ENCODE measurements at regions not wholly inside any gene's neighbourhood (a gene's known extent, or its start where the extent isn't known, plus 50 kb on each side); places are given as distances from the start of the nearest gene placed in this dataset.

DNA sequence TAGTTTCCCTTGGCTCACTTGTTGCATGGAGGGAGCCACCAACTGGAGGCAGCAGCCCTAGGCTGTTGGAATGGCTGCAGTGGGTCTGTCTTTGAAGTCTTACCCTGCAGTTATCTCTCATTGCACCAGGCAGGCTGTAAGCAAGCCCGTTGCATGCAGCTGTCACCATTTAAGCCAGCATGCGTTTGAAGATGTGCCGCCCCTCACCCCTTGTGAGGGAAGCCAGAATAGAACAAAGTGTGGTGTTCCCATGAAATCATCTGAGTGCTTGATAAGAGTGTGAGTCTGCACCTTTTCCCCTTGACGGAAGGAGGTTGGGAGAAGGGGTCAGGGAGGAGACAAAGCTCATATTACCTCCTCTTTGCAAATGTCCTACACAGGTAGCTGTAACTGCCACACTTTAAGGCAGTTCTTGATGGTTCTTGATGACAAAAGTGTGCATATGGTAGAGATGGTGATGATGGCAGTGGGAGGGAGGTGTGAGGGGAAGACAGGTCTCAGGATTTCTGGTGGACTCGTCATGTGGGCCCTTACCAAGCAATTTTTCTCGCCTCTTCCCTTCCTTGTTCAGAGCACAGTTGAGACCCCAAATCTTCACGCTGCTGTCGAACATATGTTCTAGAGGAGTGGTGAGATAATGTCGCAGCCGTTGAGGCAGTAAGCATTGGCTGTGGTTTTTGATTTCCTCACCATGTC lies 191.4 kb upstream of the LEF1 start:
- DNase-seq = no peak

DNA sequence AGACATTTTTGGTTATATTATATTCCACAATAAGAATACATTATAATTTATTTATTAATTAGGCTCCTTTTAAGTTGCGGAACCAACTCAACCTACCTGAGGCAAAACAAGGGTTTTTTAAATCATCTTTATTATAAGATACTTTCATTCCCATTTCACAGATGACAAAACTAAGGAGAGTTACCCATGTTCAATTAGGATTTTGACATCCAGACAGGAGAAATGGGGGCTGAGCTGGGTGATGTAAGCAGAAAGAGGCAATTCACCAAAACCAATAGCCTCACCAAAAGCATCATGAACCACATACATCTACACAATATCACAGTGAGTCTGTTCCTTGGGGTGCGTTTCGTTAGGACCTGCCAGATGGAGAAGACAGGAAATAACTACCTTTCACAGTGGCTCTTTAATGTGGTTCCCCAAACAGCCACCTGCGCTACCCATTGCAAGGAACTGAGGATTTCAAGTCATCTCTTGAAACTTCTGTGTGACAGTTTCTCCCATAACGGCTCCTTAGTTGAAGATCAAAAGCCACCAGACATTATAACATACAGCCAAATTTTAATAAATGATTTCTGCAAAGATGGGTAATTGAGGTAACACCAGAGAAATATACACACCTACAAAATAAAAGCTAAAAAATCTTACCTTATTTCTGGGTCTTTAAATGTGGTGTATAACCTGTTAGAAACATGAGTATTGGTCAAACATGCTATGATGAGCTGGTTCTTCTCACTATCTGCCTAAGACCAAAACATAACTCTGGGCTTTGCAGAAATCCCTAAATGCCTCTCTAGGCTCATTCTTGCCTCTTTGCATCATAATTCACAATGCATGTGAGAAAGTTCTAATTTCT lies 190.6 kb upstream of the LEF1 start:
- peak in 1 of 2 experiments; percentile 28 for DNase-seq

DNA sequence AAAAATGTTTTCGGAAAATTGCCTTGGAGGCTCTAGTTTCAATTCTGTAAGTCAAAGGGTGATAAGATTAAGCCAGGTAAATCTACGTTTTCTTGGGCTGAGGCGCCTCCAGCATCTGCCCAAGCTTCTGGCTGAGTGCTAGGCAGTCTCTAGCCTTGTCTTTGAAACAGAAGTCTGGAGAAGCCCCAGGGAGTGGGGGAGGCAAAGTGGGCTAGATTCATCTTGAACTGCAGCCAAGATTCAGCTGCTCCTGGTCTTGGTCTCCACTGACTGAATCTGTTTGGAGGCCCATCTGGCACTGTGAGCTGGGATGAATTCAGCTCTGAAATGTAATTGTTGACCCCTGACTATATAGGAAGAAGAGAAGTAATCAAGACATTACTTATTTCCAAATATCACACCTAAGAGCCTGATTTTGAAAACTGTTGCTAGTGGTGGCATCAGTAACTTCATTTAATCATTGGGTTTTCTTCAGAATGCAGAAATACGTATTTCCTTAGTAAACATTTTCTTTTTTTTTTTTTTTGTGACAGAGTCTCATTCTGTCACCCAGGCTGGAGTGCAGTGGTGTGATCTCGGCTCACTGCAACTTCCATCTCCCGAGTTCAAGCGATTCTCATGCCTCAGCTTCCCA lies 187.3 kb upstream of the LEF1 start:
- DNase-seq = no peak

DNA sequence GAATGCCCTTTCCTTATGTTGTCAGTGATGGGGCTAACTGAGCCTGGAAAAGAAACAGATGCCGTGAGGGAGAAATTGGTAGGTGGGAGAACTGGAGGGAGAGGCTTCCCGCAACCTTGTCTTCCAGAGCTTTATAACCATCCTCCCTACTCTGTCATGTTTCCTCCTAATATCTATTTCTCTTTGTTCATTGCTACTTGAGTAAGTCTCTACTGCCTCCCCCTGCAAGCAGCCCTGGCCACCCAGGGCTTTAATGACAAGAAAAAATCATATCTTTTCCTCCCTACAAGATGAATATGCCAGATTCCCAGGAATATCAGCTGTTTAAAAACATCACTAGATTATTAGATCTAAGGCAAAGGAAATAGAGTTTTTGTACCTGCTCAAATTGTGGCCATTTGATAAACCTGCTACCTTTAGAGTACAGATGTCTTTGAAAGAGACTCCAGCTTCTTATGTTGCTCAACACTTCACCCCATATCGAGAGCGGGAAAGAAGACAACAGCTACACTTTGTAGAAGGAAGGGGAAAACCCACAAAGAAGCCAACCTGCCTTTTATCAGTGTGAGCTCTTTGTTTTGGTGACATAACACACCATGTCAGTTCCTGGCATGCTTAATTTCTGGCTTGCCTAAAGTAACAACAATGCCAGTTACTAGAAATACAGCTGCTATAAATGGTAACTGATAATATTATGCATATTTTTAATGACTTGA lies 186.6 kb upstream of the LEF1 start:
- no peak for DNase-seq

DNA sequence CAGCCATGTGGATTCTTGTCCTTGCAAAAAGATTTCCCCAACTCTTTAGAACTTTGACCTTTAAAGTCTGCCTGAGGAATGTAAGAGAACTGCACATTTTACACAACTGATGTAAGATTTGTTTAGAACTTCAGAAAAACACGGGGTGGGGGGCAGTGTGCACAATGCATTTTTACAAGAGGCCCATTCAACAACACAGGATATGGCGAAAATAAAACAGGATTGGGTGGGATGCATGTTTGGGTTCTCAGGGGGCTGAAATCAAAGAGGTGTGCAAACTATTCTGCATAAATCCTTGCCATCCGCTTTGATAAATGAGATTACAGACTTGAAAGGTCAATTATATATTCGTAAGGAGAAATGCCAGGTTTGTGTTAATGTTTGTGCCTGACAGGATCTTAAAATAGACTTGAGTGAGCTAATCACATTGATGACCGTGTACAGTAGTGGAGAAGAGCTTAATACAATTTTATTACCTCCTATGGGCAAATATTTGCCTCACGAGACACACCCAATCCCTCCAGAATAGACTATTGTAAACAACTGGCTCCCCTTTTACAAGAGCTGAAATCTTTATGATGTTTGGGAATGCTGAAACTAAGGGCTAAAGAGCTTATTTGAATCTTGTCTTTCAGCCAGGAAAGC lies 184.1 kb upstream of the LEF1 start:
- no peak for DNase-seq

DNA sequence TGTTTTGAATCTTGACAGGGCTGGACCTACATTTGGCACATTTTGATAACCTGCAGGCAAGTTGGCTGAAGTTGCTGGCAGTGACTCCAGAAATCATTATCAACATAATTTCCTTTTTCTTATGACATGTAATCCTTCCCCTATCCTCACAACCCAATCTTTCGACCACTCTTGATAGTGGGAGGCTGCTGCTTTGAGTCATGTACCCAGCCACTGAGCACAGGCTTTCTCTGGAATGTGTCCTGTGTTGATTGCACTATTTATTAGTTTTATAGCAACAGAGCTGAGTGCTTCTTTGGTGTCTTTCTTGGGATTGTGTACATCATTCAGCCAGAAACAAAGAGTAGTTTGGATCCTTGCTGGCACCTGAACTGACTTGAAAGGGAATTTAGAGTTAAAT lies 183.1 kb upstream of the LEF1 start:
- DNase-seq = no peak

DNA sequence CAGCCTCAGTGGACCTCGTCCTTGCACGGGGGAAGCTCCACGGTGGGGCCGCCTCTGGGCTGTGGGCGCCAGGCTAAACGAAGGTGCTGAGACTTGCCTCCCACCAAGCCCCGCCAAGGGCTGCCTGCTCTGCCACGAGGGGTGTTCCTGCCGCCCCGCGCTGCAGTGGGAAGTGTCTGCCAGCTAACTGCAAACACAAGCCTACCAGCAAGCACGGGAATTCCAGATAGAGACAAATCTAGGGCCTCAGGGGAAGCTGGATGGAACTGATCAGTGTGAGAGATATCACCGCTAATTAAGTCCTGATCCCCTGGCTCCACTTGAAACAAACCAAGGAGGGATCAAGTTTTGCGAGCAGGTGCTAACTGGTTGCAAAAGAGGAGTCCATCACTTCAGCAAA lies 181.6 kb upstream of the LEF1 start:
- DNase-seq = no peak

DNA sequence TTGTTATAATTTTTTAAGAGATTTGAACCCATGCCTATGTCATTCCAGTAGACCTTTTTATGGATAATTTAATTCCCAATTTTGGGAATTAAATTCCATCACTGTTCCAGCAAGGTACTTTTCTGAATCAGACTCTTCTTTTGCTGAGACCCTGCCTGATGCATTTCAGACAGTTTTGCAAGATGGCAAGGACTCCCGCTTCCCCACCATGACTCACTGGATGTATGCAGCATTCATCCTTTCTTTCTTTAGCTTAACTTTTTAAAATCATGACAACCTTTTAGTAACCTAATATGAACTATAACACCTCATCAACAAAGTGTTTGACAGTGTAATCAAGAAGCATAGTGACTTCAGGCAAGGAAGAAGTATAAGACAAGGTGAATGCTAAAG lies 178.1 kb upstream of the LEF1 start:
- DNase-seq = no peak

DNA sequence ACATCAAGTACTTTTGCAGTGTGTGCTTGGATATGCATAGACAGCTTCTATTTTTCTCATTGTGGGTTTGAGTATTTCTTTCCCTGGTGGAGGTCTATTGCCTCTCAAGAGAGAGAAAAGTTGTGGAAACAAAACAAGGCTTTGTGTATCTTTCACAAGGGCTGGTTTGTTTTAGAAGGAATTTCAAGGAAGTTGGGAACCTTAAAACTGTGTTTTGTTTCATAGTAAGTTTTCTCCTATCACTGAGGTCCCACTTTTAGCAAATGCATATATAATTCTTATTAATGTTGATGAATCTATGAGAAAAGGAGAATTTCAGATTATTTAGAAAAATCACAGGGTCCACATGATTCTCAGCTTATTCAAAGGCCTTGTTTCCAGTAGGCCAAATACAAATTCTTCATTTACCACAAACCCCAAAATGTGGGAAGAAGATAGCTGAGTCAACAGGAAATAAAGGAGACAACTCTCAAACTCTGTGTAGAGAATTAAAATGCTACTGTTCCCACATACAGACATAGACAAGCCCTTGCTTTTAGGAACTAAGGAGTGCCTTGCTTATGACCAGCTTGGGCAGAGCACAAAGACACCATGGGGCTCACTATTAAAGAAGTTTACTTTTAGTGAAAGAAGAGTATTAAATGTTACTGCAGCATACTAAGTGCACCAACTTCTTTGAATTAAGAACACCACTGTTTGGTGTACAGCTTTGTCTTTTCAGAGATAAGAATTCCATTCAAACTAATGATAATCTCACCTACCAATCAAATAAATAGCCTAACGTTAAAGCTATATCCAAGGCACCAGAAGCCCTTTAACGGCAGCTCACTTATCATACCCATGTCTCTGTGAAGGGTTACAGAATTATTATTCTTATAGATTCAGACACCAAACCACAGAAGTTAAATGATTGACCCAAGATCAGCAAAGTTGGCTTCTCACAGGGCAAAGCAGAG lies 177.4 kb upstream of the LEF1 start:
- DNase-seq = no peak

DNA sequence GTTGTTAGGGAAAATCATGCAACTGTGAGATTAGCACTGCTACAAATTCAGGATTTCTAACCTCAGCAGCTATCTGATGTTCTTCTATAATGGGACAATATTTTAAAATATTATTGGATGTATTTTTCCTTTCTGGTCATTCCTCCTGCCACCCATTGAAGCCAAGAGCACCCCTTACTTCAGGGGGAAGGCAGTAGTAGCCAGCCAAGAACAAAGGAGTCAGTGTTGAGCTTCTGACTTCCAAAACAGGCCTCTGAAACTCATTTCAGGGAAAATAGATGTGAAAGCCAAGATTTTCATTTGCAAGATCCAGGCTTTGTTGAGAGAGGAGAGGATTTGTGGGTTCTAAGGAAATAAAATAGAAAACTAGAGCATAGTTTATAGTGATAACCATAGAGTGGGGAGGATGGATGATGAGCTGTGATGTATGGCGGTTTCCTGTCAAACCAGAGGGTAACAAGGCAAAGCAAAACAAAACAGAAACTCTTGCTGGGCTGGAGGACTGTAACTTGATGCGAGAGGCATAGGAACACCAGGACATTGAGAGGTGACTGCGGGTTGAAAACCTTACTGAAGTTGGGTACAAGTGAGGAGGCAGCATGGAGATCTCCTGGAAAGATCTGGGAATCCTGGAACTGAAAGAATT lies 173.7 kb upstream of the LEF1 start:
- DNase-seq = peak in 1 of 2 experiments; percentile 14

DNA sequence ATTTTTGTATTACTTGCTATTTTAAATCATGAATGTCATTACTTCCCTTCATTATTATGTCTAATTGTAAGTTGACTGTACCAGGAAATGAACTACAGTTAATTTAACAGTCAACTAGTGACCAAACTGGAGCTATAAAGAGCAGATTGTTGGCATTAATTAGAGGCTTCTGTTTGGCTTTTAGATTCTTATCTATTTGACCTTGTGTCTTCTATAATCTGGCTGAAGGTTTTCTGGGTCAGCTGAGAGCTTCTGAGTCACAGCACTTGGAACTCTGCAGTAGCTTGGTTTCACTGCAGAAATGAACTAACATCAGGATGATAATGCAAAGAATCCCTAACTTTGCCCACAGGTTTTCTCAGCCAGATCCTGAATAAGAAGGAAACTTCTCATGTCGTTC lies 169.2 kb upstream of the LEF1 start:
- DNase-seq = no peak

DNA sequence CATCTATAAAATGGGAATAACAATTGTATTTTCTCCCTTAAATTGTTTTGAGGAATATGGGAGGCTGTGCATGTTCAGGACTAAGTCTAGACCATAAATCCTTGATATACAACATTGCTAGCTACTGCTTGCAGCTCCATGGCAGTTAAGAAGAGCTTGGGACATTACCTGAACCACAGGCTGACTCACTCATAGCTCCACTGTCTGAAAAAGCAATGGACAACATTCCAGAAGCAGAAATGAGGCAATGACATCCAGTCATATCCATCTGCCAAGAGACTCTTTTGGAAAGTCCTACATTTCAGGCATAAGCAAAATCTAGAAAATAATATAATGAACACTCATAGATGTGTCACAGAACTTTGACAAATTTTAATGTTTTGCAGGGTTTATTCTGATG lies 167.3 kb upstream of the LEF1 start:
- no peak for DNase-seq

DNA sequence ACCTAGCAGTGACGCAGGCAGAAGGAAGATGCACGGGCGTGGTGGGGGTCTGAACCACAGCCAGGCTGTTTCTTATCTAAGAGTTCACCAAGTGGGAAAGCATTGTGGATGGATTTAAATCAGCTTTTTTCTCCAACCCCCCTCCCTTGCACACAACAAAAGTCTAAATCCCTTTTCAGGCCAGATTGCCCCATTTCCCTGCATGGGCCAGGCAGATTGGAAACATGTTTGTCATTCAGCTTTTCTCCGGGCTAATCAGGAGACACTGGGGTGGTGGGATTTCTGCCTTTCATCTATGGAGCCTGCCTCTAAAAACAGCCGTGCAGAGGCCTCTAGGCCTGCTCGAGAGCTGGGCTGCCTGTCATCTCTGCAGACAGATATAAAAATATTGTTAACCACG lies 166.3 kb upstream of the LEF1 start:
- no peak for DNase-seq

DNA sequence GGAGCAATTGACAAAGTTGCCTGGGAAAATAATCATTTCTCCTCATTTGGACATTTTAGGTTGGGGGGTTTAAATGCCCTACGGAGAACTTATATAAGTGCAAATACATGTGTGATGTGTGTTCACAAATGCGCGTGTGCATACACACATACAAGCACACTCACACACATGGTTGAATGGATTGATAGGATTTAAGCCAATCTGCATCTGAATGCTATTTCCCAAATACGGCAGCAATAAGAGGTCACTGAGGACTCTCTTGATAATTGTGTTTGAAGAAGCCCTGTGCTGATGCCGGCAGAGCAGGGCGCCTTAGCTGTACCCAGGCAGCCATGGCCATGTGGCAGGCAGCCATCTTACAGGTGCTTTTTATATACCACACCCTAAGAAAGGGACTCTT lies 165.3 kb upstream of the LEF1 start:
- no peak for DNase-seq

DNA sequence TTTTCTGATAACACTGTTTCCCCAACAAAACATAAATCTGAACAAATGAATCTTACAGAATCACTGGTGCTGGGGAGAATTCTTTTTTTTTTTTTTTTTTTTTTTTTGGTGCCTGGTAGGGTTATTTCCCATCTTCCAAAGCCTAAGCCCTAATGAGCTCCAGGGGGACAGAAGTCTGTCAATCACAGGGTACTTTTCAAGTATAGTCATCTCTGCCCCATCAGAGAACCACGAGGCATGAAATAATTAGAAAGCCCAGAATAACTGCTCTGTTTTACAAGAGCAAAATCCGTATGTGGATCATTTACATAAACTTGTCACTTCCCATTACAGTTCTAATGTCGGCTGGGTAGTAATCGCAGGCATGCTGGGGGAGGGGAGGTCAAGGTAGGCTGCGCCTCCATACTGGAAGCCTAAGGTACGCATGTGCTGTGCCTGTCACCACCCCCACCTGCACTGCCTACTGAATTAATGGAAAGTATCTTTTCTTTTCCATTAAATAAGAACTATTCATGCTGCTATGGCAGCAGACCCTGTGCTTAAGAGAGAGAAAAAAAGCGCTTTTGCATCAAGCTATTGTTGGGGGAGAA lies 164.7 kb upstream of the LEF1 start:
- no peak for DNase-seq

DNA sequence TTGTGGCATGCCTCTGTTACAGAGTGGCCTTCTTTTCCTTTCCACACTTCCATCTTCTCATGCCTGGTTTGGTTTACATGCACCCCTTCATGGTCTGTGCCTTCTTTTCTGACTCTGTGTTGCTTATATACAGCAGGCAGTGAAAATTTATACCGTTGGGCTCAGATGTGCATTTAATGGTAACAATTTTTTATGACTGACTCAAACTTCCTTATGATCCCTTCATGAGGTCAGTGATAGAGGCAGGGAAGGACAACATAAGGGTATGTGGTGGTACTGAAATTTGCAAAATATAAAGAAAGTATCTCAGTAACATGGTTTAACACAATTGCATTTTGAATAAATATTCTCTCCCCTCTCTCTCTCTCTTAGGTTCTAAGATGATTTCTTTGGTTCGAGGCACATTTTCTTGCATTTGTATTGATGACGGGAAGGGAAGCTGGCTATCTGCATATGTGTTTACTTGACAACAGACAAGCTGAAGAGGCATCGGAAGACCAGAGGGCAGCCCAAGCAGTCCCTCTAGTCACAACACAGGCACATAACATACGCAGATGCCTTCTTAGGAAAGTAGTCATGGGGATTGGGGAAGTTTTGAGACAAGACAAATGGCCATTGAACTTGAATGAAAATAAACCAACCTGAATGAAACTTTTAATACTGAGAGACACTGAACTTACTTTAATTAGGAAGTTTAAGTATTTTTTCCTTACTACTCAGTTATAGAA lies 163.3 kb upstream of the LEF1 start:
- no peak for DNase-seq

DNA sequence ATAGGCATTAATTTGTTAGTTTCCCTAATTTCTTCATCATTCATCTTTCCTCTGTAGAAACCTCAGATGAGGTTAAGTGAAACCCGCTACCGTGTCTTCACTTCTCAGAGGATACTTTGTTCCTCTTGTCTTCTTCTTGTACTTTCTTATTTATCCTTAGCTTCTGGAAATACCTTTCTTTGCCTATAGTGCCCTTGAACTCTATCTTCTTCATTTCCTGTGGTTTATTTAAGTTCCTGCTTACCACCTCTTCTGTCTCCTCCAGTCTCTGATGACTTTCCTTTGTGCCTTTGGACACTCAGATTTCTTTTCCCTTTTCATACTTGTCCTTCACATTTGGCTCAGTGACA lies 159.6 kb upstream of the LEF1 start:
- DNase-seq = no peak

DNA sequence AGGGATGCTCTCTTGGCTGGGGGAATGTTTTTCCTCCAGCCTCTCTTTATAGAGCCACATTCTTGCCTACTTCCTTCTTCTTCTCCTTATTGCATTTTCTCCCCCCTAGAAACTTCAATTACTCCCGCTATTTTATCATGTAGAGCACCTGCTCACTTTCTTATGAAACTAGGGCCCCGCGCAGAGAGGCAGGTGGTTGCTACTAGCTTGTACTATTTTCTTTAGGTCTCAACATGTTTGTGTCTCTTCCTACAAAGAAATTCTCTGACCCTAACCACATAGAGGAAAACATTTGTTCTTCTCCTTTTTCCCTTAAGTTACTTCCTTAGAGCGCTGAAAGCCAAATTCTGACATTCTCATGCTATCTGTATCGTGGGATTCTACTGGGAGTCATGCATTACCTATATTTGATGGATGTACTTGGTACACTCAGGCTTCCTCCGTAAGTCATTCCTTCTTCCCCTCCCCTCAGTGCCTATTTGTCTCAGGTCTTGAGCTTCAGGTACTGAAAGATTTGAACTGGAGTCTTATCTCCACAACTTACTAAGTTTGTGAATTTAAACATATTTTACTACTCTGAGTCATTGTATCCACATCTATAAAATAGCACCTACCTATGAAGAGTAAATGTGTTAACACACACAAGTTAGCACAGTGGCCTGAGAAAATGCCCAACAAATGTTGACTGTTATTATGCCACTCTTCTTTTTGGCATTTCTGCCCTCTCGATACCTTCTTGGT lies 159.1 kb upstream of the LEF1 start:
- no peak for DNase-seq

DNA sequence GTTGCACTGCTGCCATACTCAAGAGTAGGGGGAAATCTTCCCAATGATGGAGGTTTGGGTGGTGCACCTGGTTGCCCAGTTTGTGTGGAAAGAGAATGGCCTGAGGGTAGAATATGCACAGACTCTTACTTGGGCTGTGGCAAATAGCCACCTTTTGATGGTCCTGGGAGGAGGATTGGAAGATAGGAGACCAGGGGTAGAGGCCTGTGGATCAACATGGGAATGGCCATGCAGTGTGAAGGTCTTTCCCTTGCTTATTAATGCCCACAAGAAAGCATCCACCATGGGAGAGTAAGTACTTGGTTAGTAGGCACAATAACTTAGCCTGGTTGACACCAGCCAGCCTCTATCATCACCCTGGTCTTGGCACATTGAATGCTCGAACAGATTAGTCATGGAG lies 156.8 kb upstream of the LEF1 start:
- DNase-seq = no peak
